NCI-H2196 treated with DMSO at 0.1 percent for 48 hours (cell line): ENCODE measurements at regions not wholly inside any gene's neighbourhood (a gene's known extent, or its start where the extent isn't known, plus 50 kb on each side); places are given as distances from the start of the nearest gene placed in this dataset.
"Not testable (repeated sequence)": the region's sequence is repeated elsewhere in the genome, so short reads cannot be mapped to it uniquely, and the experiment has no call there.

Experiments
- DNase-seq: peaks from one replicate; lab custom pipeline; 2025; ENCODE audit not compliant: unreplicated experiment; lab: John Stamatoyannopoulos, UW

DNA sequence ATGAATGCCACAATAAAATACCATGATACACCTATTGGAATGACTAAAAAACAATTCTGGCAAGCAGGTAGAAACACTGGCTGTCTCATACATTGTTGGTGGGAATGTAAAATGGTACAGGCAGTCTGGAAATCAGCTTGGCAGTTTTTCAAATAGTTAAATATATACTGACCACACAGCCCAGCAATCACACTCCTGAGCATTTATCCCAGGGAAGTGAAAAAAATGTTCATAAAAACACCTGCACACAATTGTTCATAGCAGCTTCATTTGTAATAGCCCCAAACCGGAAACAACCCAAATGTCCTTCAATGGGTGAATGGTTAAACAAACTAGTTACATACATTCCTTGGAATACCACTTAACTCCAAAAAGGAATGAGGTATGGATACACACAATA, 137.2 kb downstream of the TFCP2L1 start:
- DNase-seq: no peak

DNA sequence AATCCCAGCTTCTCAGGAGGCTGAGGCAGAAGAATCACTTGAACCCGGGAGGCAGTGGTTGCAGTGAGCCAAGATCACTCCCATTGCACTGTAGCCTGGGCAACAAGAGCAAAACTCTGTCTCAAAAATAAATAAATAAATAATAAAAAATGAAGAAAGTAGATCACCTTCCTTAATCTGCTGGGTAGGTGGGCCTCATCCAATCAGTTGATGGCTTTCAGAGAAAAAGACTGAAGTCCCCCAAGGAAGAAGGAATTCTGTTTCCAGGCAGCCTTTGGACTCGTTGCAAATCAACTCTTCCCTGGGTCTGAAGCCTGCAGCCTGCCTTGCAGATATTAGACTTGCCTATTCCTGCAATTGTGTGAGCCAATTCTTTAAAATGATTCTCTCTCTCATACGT, 136.5 kb downstream of the TFCP2L1 start:
- no peak for DNase-seq

- no peak for DNase-seq
Measured at GRCh38 chr2:121149384-121149783, 135.6 kb downstream of the TFCP2L1 start.

GRCh38 chr2:121150126-121150525, 134.9 kb downstream of the TFCP2L1 start:
- no peak for DNase-seq

DNA sequence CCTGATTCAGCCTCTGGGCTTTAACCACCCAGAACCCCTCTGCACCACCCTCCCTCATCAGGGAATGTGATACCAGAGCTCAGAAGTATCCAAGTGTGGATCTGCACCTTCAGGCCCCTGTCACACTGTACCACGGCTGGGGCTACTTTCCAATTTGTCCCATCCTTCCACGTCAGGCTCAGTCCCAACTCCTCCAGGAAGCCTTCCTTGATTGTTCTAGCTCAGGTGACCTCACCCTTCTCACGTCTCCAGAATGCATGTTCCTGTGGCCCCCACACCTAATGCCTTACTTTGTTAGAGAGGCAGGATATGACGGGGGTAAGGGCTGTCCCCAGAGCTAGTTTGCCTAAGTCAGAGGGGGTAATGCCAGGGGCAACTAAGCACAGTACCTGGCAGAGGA, 134.3 kb downstream of the TFCP2L1 start:
- DNase-seq: no peak

GRCh38 chr2:121151311-121152109, 133.5 kb downstream of the TFCP2L1 start:
- no peak for DNase-seq

- no peak for DNase-seq
Measured at GRCh38 chr2:121152861-121153260, 132.1 kb downstream of the TFCP2L1 start.

GRCh38 chr2:121153516-121153915, 131.5 kb downstream of the TFCP2L1 start:
- DNase-seq: no peak

DNA sequence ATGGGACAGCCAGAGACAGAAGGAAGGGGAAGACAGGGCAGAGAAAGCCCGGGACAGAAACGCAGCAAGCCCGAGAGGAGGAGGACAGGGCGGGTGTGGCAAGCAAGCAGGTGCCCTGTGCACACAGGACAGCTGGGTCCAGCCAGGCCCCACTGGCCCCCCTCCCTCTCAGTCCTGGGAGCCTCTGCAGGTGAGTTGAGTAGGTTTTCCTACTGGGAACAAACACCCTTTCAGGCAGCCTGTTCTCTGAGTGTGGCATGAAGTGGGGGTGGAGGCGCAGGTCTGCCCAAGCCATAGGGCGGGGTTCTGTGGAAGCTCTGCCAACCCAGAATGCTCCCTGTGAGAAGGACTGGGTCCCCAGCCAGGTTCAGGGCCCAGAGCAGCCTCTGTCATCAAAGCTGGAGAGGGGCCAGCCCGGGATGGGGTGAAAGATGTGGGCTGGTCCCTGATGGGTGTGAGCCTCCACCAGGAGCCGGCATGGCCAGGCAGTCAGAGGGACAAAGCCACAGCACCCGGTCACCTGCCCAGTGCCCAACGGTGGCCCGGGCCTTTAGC, 129.4 kb downstream of the TFCP2L1 start:
- peak; percentile 91 for DNase-seq

- not testable (repeated sequence) for DNase-seq
Measured at GRCh38 chr2:121157481-121157880, 127.5 kb downstream of the TFCP2L1 start.

DNA sequence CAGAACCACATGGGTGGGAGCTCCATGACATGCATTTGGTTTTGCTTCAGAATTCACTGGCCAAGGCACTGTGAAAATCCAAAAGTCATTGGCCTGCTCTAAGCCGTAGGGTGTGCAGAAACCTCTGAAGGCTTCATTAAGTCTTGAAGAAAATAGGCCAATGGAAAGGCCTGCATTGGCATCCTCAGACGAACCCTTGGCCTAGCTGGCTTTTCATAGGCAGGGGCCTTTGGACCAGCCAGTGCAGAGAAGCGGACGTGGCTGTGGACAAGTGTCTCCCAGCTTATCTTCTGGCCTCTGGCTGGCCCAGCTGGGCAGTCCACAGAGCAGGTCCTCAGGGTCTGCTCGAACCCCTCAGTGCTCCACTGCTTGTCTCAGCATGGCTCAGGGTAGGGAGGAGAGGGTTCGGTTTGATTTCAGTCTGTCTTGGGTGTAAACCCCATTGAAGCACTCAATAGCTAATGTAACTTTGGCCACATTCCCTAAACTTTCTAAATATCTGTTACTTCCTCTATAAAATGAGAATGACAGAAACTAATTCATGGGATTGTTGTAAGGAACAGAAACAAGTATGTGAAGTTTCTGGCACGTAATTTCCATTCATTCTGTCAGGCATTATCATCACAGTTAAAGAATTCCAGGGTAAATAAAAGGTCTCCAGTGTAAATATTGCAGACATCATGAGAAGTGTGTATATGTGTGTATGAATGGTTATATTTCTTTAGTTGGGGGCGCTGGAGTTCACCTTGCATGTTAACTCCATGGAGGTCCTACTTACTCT, 125.5 kb downstream of the TFCP2L1 start:
- no peak for DNase-seq

GRCh38 chr2:121160366-121160765, 124.6 kb downstream of the TFCP2L1 start:
- DNase-seq: no peak

- no peak for DNase-seq
Measured at GRCh38 chr2:121161272-121161671, 123.7 kb downstream of the TFCP2L1 start.

DNA sequence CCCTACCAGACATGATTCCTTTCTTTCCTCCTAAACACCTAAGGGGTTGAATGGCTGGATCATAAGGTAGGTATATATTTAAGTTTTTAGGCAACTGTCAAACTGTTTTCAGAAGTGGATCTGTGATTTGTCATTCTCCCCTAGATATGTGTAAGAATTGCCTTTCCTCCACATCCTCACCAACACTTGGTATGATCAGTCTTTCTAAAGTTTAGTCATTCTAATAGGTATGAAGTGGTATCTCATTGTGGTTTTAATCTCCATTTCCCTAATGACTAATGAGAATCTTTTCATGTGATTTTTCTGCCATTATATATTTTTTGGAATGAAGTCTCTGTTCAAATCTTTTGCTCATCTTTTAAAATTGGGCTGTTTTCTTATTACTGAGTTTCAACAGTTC, 122.1 kb downstream of the TFCP2L1 start:
- no peak for DNase-seq

- DNase-seq: no peak
Measured at GRCh38 chr2:121164042-121164441, 121.0 kb downstream of the TFCP2L1 start.

GRCh38 chr2:121165038-121165542, 119.9 kb downstream of the TFCP2L1 start:
- DNase-seq: no peak
